K562 (cell line): ENCODE measurements at regions not wholly inside any gene's neighbourhood (a gene's known extent, or its start where the extent isn't known, plus 50 kb on each side); places are given as distances from the start of the nearest gene placed in this dataset.

ENCODE experiments used
- ATAC-seq: fragments of 200-7000 bp; cut with Tn5 transposase; 3 replicates; pipeline ENCODE4 v1.9.1; 2020; ENCODE audit warnings: moderate library complexity
- BruUV-seq: library from RNA; stranded (reverse); fragments of 400-500 nt; replicated peaks from 2 replicates; lab custom pipeline; 2021; lab: Mats Ljungman, UMichigan
- CTCF ChIA-PET: fragments of 300-600 bp; formaldehyde crosslinking; extraction: SDS; loops from one replicate; lab custom pipeline; 2021; ENCODE audit warnings: low intra/inter-chr PET ratio; lab: Yijun Ruan, JAX
- POLR2A ChIA-PET: fragments of 300-600, 350-650 bp; sonication (Branson Sonifier 250); formaldehyde crosslinking; extraction: SDS; loops from one replicate; lab custom pipeline; 2021; ENCODE audit warnings: antibody characterized with exemption, inconsistent platforms; lab: Yijun Ruan, JAX
- DNase-seq, 4 experiments: peaks; one replicate each; pipeline versions ENCODE4 v3.0.0 to v3.0.0-alpha.2; 2011 to 2018; ENCODE audit warnings: low spot score in 3 of 4, mixed read lengths in 3 of 4; ENCODE audit errors: extremely low read depth in 1 of 4
- FAIRE-seq: peaks from 2 replicates; lab custom pipeline; 2011; peaks lifted over from hg19 to GRCh38; lab: Jason Lieb, UNC
- H2AFZ ChIP-seq: 2 replicates; pipeline ENCODE4 v1.6.0; 2011; ENCODE audit warnings: low read depth, low read length, control low read depth, inconsistent platforms
- H3K27ac ChIP-seq: fragments of 200-600 bp; 3 replicates; pipeline ENCODE4 v1.8.0; 2011; ENCODE audit warnings: low read depth, mild to moderate bottlenecking, control low read depth, inconsistent platforms, low read length, moderate library complexity, mixed read lengths; ENCODE audit errors: extremely low read depth
- H3K27me3 ChIP-seq, 2 experiments: fragments of 300-600 bp in 1 of 2; 2 replicates in 1 of 2; 3 replicates in 1 of 2; pipeline versions ENCODE4 v1.6.0 to v1.8.0; 2011; ENCODE audit warnings: inconsistent platforms in 2 of 2, low read length in 2 of 2, mild to moderate bottlenecking in 1 of 2, mixed read lengths in 1 of 2, moderate library complexity in 1 of 2; ENCODE audit not compliant: control insufficient read depth in 2 of 2, insufficient read depth in 2 of 2
- H3K36me3 ChIP-seq: fragments of 300-600 bp; 3 replicates; pipeline ENCODE4 v1.8.0; 2011; ENCODE audit warnings: mild to moderate bottlenecking, low read length, inconsistent platforms; ENCODE audit not compliant: control insufficient read depth, insufficient read depth
- H3K4me1 ChIP-seq, 2 experiments: fragments of 200-600 bp in 1 of 2; replicated peaks in 1 of 2; 2 replicates in 1 of 2; 3 replicates in 1 of 2; pipeline versions ENCODE4 v1.5.1 to v1.8.0; 2011; ENCODE audit warnings: inconsistent platforms in 2 of 2, low read length in 2 of 2, mild to moderate bottlenecking in 1 of 2, mixed read lengths in 1 of 2, moderate library complexity in 1 of 2; ENCODE audit not compliant: control insufficient read depth in 2 of 2, insufficient read depth in 2 of 2
- H3K4me2 ChIP-seq: 2 replicates; pipeline ENCODE4 v1.6.1; 2011; ENCODE audit warnings: low read length, control low read depth, inconsistent platforms, mixed read lengths; ENCODE audit not compliant: insufficient read depth
- H3K4me3 ChIP-seq: fragments of 200-600 bp; sonication (generic), shearing (Covaris generic); 2 replicates; pipeline ENCODE4 v1.5.1; 2016; ENCODE audit warnings: control low read depth, inconsistent platforms
- H3K79me2 ChIP-seq: fragments of 200-600 bp; 3 replicates; pipeline ENCODE4 v1.8.0; 2011; ENCODE audit warnings: low read length, inconsistent platforms; ENCODE audit not compliant: control insufficient read depth, insufficient read depth
- H3K9ac ChIP-seq, 2 experiments: 2 replicates each; pipeline versions ENCODE4 v1.6.0 to v1.6.1; 2011; ENCODE audit warnings: low read depth in 2 of 2, low read length in 2 of 2, control low read depth in 1 of 2, inconsistent platforms in 1 of 2, mild to moderate bottlenecking in 1 of 2, mixed read lengths in 1 of 2; ENCODE audit not compliant: insufficient read depth in 1 of 2
- H3K9me1 ChIP-seq: one replicate; pipeline ENCODE4 v1.6.0; 2011; ENCODE audit warnings: inconsistent platforms, mild to moderate bottlenecking, low read length, moderate library complexity; ENCODE audit not compliant: control insufficient read depth, insufficient read depth
- H3K9me3 ChIP-seq: replicated peaks from 2 replicates; pipeline ENCODE4 v1.5.1; 2011; ENCODE audit warnings: low read depth, low read length, inconsistent platforms; ENCODE audit not compliant: control insufficient read depth, insufficient read depth
- H4K20me1 ChIP-seq: replicated peaks from 2 replicates; pipeline ENCODE4 v1.6.1; 2011; ENCODE audit warnings: low read length, inconsistent platforms, mixed read lengths; ENCODE audit not compliant: control insufficient read depth, insufficient read depth
- CREM ChIP-seq: IDR thresholded peaks from 2 replicates; pipeline ENCODE4 v1.6.1; 2014; ENCODE audit warnings: antibody characterized with exemption, low read depth
- HDAC8 ChIP-seq: fragments of 450-650 bp; IDR thresholded peaks from 2 replicates; pipeline ENCODE4 v1.6.1; 2016; ENCODE audit warnings: mild to moderate bottlenecking, missing genetic modification characterization, moderate library complexity, missing compliant biosample characterization
- MTF1 ChIP-seq: fragments of 250-450 bp; sonication (Bioruptor Pico); IDR thresholded peaks from 2 replicates; pipeline ENCODE4 v1.9.0; 2021; ENCODE audit warnings: moderate library complexity, mild to moderate bottlenecking, inconsistent platforms, borderline replicate concordance
- NR0B1 ChIP-seq: fragments of 450-650 bp; IDR thresholded peaks from one replicate; pipeline ENCODE4 v1.6.1; 2018; ENCODE audit warnings: mild to moderate bottlenecking, moderate library complexity; ENCODE audit not compliant: partially characterized antibody
- YY1 ChIP-seq, 3 experiments: IDR thresholded peaks; 2 replicates each; pipeline ENCODE4 v1.6.1; 2011; ENCODE audit warnings: low read length in 2 of 3, mild to moderate bottlenecking in 2 of 3, moderate library complexity in 2 of 3, borderline replicate concordance in 1 of 3, control low read depth in 1 of 3, low read depth in 1 of 3; ENCODE audit not compliant: insufficient read depth in 3 of 3, insufficient replicate concordance in 2 of 3, control insufficient read depth in 1 of 3, insufficient read length in 1 of 3; ENCODE audit errors: extremely low read depth in 1 of 3
- ZNF253 ChIP-seq: fragments of 250-450 bp; sonication (Bioruptor Pico); conservative IDR thresholded peaks from 2 replicates; pipeline ENCODE4 v1.6.1; 2021; ENCODE audit warnings: mild to moderate bottlenecking
- ZNF436 ChIP-seq: fragments of 250-450, 450-650 bp; sonication (Bioruptor Pico); formaldehyde crosslinking; IDR thresholded peaks from 2 replicates; pipeline ENCODE4 v1.7.0; 2020; ENCODE audit warnings: mild to moderate bottlenecking
- WGBS: fragments of 100-300 bp; shearing (Covaris generic); methylation state at CpG from one replicate; pipeline ENCODE4 v1.1.6; 2016; ENCODE audit warnings: low coverage, mixed read lengths; ENCODE audit not compliant: insufficient coverage; ENCODE audit errors: missing lambda C conversion rate; 5-methylcytosine and 5-hydroxymethylcytosine counted together
- in situ Hi-C: fragments of 300-500 bp; cut with MboI; formaldehyde crosslinking; loops from 4 replicates; pipeline ENCODE4 v1.15.0; 2018; ENCODE audit warnings: inconsistent platforms, mixed read lengths
- intact Hi-C: fragments of 100-400 bp; cut with micrococcal nuclease; formaldehyde crosslinking; loops from 2 replicates; pipeline ENCODE4 v1.14.2; 2022

GRCh38 chr18:10133516-10133915 is 219.7 kb downstream of the VAPA start:
- 0% methylated on average over 2 of the region's 2 CpGs for WGBS
- Histone ChIP-seq H3K9ac (no peak overlapping the region), H4K20me1 (no peaks in the 10 kb centered on the region), H3K4me1 (peaks cover 0 to 7% of the 10 kb centered on the region in 2 experiments; a peak in 2 of 5 replicates), H3K4me3 (no peak overlapping the region), H3K36me3 (no peaks in the 10 kb centered on the region), H2AFZ (no peak overlapping the region), H3K27me3 (peaks cover 37 to 49% of the 10 kb centered on the region in 2 experiments), H3K9me3 (no peaks in the 10 kb centered on the region), H3K27ac (no peak overlapping the region), H3K9me1 (no peaks in the 10 kb centered on the region), H3K79me2 (no peaks in the 10 kb centered on the region), H3K4me2 (no peak overlapping the region)
- BruUV-seq, result no TSS peak
- ATAC-seq (no peak), DNase-seq (no peak), FAIRE-seq (no peak)
- CTCF ChIA-PET, result no interaction called here
- TF ChIP-seq HDAC8 (no peak), ZNF253 (CRISPR knock-in tag) (no peak), MTF1 (CRISPR knock-in tag) (no peak), YY1 (IDR thresholded peaks at IDR 0.05; ENCODE audit: borderline replicate concordance in 1 of 3, control insufficient read depth in 1 of 3, extremely low read depth in 1 of 3, insufficient read depth in 3 of 3, insufficient read length in 1 of 3, insufficient replicate concordance in 2 of 3, low read depth in 1 of 3, low read length in 2 of 3) (no peak), ZNF436 (CRISPR knock-in tag) (no peak), NR0B1 (no peak), CREM (no peak)
- in situ Hi-C loops (no loop called here), intact Hi-C loops (no loop called here)
- POLR2A ChIA-PET, result interaction anchor here (0.9 kb wide), 1 partner anchor 10 kb away, joined by 3 read pairs; no protein-coding TSS in a partner anchor
